Nephron (organoid): ENCODE measurements at regions not wholly inside any gene's neighbourhood (a gene's known extent, or its start where the extent isn't known, plus 50 kb on each side); places are given as distances from the start of the nearest gene placed in this dataset.
A peak's percentile ranks its signal among the peaks of the same experiment; 100 is the strongest.

Source experiments
- H3K27ac Mint-ChIP-seq, 3 experiments: 2 replicates each; pipeline ENCODE4 v1.8.0; 2020; ENCODE audit warnings: mixed read lengths in 3 of 3, mild to moderate bottlenecking in 2 of 3, moderate library complexity in 1 of 3
- H3K27me3 Mint-ChIP-seq: 2 replicates; pipeline ENCODE4 v1.8.0; 2021; ENCODE audit warnings: low read depth, mild to moderate bottlenecking, moderate library complexity, mixed read lengths
- H3K36me3 Mint-ChIP-seq: 2 replicates; pipeline ENCODE4 v1.8.0; 2020; ENCODE audit warnings: low read depth, mixed read lengths
- H3K4me1 Mint-ChIP-seq: 2 replicates; pipeline ENCODE4 v1.8.0; 2020; ENCODE audit warnings: mixed read lengths
- H3K4me3 Mint-ChIP-seq, 3 experiments: 2 replicates each; pipeline ENCODE4 v1.8.0; 2020; ENCODE audit warnings: mild to moderate bottlenecking in 3 of 3, mixed read lengths in 3 of 3, moderate library complexity in 2 of 3
- H3K9me3 Mint-ChIP-seq: 2 replicates; pipeline ENCODE4 v1.8.0; 2020; ENCODE audit warnings: mixed read lengths
- CTCF ChIP-seq, 3 experiments: fragments of 200-600 bp; sonication (generic); IDR thresholded peaks; one replicate each; pipeline ENCODE4 v1.5.0; 2021; ENCODE audit warnings: antibody characterized with exemption in 3 of 3; ENCODE audit not compliant: unreplicated experiment in 3 of 3

- H3K4me3 Mint-ChIP-seq: no peak overlapping the region
- no peaks in the 10 kb centered on the region for H3K9me3 Mint-ChIP-seq
- no peaks in the 10 kb centered on the region for H3K36me3 Mint-ChIP-seq
- H3K27ac Mint-ChIP-seq: no peak overlapping the region
- no peaks in the 10 kb centered on the region for H3K27me3 Mint-ChIP-seq
- peaks cover 9% of the 10 kb centered on the region for H3K4me1 Mint-ChIP-seq
- TF ChIP-seq CTCF (IDR thresholded peaks at IDR 0.05; ENCODE audit: unreplicated experiment in 3 of 3): no peak
Observed at GRCh38 chr1:168792142-168792541, 63.1 kb upstream of the DPT start.

- Mint-ChIP-seq H3K4me3 (no peak overlapping the region), H3K27ac (no peak overlapping the region), H3K27me3 (no peaks in the 10 kb centered on the region), H3K36me3 (no peaks in the 10 kb centered on the region), H3K9me3 (no peaks in the 10 kb centered on the region), H3K4me1 (peaks cover 4% of the 10 kb centered on the region)
- TF ChIP-seq CTCF (IDR thresholded peaks at IDR 0.05; ENCODE audit: unreplicated experiment in 3 of 3): no peak
Observed at GRCh38 chr1:168792592-168793125, 63.7 kb upstream of the DPT start.

- H3K4me3 Mint-ChIP-seq: no peak overlapping the region
- H3K27me3 Mint-ChIP-seq: no peaks in the 10 kb centered on the region
- TF ChIP-seq CTCF (IDR thresholded peaks at IDR 0.05; ENCODE audit: unreplicated experiment in 3 of 3): no peak
- no peaks in the 10 kb centered on the region for H3K36me3 Mint-ChIP-seq
- no peaks in the 10 kb centered on the region for H3K4me1 Mint-ChIP-seq
- H3K27ac Mint-ChIP-seq: no peak overlapping the region
- no peaks in the 10 kb centered on the region for H3K9me3 Mint-ChIP-seq
Observed at GRCh38 chr1:168794057-168794456, 65.1 kb upstream of the DPT start.

- Mint-ChIP-seq H3K27me3 (no peaks in the 10 kb centered on the region), H3K9me3 (no peaks in the 10 kb centered on the region), H3K4me3 (no peak overlapping the region), H3K27ac (no peak overlapping the region), H3K4me1 (peaks cover 5% of the 10 kb centered on the region), H3K36me3 (no peaks in the 10 kb centered on the region)
- no peak for TF ChIP-seq CTCF (IDR thresholded peaks at IDR 0.05; ENCODE audit: unreplicated experiment in 3 of 3)
Observed at GRCh38 chr1:168795681-168796080, 66.7 kb upstream of the DPT start.

- Mint-ChIP-seq H3K4me1 (peaks cover 5% of the 10 kb centered on the region), H3K36me3 (no peaks in the 10 kb centered on the region), H3K9me3 (no peaks in the 10 kb centered on the region), H3K27ac (peak overlapping the region; percentile 72 to 89 (median 84)), H3K4me3 (peak overlapping the region in 1 of 3 experiments; percentile 2), H3K27me3 (no peaks in the 10 kb centered on the region)
- TF ChIP-seq CTCF (IDR thresholded peaks at IDR 0.05; ENCODE audit: unreplicated experiment in 3 of 3): no peak
Observed at GRCh38 chr1:168799927-168800605, 71.1 kb upstream of the DPT start.
